Urinary bladder (tissue), 3 donors: ENCODE measurements at regions not wholly inside any gene's neighbourhood (a gene's known extent, or its start where the extent isn't known, plus 50 kb on each side); places are given as distances from the start of the nearest gene placed in this dataset.
"Not testable (repeated sequence)": the region's sequence is repeated elsewhere in the genome, so short reads cannot be mapped to it uniquely, and the experiment has no call there.

Source experiments
- DNase-seq: peaks from one replicate; pipeline ENCODE4 v3.0.0-alpha.2; 2015; ENCODE audit errors: extremely low spot score
- H3K27ac ChIP-seq: one replicate; pipeline ENCODE4 v1.5.1; 2013; ENCODE audit warnings: low read depth, mild to moderate bottlenecking, moderate library complexity
- H3K36me3 ChIP-seq: one replicate; pipeline ENCODE4 v1.6.1; 2013; ENCODE audit warnings: mild to moderate bottlenecking, moderate library complexity; ENCODE audit not compliant: insufficient read depth
- H3K4me1 ChIP-seq: one replicate; pipeline ENCODE4 v1.6.1; 2013; ENCODE audit warnings: mild to moderate bottlenecking, moderate library complexity; ENCODE audit not compliant: insufficient read depth
- H3K4me3 ChIP-seq: one replicate; pipeline ENCODE4 v1.5.1; 2013; ENCODE audit warnings: low read depth, low read length
- WGBS: extraction: QIAGEN DNeasy Blood & Tissue Kit; methylation state at CpG from one replicate; pipeline ENCODE4 v1.1.7; 2013; 5-methylcytosine and 5-hydroxymethylcytosine counted together
- donor health status: healthy with polysubstance abuse.
- donor health status: healthy.

DNA sequence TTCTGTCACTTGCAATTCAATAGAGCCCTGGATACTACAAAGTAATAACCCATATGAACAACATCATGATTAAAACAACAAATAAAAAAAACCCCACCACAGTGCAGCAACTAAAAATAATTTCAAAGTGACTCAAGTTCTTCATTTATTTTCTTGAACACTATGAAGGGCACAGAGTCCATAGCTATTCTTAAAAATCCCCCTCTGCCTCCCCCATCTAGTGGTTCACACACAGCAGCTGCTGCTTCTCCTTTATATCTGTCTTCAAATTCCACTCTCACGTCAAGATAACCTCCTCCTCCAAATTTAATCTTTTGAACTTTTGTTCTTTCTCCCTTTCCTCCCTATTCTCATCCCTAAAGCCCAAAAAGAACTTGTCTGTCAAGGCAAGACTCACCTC is 591.3 kb downstream of the ZEB2 start:
- DNase-seq, result no peak
- WGBS, result 33% methylated on average over 1 of the region's 1 CpG
- Histone ChIP-seq H3K4me3 (no peak overlapping the region), H3K27ac (no peak overlapping the region), H3K36me3 (no peaks in the 10 kb centered on the region), H3K4me1 (no peaks in the 10 kb centered on the region)

DNA sequence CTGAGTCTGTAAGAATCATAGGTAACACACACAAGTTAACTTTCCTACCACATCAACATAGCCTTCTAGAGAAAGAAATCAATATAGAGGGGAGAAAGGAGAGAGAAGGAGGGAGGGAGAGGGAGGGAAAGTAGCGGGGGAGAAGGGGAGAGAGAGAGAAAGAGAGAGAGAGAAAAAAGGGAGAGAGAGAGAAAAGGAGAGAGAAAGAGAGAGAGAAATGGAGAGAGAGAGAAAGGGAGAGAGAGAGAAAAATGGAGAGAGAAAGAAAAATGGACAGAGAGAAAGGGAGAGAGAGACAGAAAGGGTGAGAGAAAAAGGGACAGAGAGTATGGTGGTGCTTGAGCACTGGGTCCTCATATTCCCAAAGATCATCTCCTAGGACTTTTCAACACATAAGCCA is 591.7 kb downstream of the ZEB2 start:
- no peak overlapping the region for H3K27ac ChIP-seq
- no peaks in the 10 kb centered on the region for H3K36me3 ChIP-seq
- no peak overlapping the region for H3K4me3 ChIP-seq
- H3K4me1 ChIP-seq, result no peaks in the 10 kb centered on the region
- no peak for DNase-seq
- 95% methylated on average over 1 of the region's 1 CpG for WGBS

- Histone ChIP-seq H3K36me3 (no peaks in the 10 kb centered on the region), H3K4me1 (no peaks in the 10 kb centered on the region), H3K27ac (no peak overlapping the region), H3K4me3 (no peak overlapping the region)
- 95% methylated on average over 4 of the region's 4 CpGs for WGBS
- DNase-seq, result no peak
Observed at GRCh38 chr2:143926736-143927135, 593.2 kb downstream of the ZEB2 start.

DNA sequence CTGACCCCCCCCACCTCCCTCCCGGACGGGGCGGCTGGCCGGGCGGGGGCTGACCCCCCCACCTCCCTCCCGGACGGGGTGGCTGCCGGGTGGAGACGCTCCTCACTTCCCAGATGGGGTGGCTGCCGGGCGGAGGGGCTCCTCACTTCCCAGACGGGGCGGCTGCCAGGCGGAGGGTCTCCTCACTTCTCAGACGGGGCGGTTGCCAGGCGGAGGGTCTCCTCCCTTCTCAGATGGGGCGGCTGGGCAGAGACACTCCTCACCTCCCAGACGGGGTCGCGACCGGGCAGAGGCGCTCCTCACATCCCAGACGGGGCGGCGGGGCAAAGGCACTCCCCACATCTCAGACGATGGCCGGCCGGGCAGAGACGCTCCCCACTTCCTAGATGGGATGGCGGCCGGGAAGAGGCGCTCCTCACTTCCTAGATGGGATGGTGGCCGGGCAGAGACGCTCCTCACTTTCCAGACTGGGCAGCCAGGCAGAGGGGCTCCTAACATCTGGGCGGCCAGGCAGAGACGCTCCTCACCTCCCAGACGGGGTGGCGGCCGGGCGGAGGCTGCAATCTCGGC is 597.6 kb downstream of the ZEB2 start:
- H3K4me3 ChIP-seq, DNase-seq, H3K4me1 ChIP-seq, H3K36me3 ChIP-seq, H3K27ac ChIP-seq: not testable (repeated sequence)
- WGBS, result 97% methylated on average over 36 of the region's 42 CpGs

DNA sequence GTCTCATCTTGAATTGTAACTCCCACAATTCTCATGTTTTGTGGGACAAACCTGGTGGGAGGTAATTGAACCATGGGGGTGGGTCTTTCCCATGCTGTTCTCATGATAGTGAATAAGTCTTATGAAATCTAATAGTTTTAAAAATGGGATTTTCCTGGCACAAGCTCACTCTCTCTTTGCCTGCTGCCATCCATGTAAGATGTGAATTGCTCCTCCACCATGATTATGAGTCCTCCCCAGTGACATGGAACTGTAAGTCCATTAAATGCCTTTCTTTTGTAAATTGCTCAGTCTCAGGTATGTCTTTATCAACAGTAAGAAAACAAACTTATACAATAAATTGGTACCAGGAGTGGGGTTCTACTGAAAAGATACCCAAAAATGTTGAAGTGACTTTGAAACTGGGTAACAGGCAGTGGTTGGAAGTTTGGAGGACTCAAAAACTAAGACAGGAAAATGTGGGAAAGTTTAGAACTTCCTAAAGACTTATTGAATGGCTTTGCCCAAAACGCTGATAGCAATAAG is 601.4 kb downstream of the ZEB2 start:
- Histone ChIP-seq H3K4me3 (no peak overlapping the region), H3K27ac (no peak overlapping the region), H3K36me3 (no peaks in the 10 kb centered on the region), H3K4me1 (no peaks in the 10 kb centered on the region)
- no peak for DNase-seq
- WGBS, result 97% methylated on average over 1 of the region's 1 CpG

DNA sequence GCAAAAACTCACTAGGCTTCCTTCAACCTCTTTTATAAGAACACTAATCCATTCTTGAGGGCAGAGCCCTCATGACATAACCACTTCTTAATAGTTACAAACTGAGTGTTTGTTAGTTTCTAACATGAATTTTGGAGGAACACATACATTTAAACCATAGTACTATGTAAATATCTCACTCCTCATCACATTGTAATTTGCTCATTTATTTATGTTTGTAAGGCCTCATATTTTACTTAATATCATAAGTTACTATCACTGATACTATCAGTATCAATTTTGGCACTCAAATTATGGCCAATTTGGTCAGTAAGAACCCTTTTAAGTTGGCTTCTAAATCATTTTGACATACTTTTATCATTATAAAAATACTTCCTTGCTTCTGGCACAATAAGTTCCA is 603.1 kb downstream of the ZEB2 start:
- no peaks in the 10 kb centered on the region for H3K4me1 ChIP-seq
- no peak overlapping the region for H3K27ac ChIP-seq
- no peaks in the 10 kb centered on the region for H3K36me3 ChIP-seq
- no peak overlapping the region for H3K4me3 ChIP-seq
- no peak for DNase-seq

DNA sequence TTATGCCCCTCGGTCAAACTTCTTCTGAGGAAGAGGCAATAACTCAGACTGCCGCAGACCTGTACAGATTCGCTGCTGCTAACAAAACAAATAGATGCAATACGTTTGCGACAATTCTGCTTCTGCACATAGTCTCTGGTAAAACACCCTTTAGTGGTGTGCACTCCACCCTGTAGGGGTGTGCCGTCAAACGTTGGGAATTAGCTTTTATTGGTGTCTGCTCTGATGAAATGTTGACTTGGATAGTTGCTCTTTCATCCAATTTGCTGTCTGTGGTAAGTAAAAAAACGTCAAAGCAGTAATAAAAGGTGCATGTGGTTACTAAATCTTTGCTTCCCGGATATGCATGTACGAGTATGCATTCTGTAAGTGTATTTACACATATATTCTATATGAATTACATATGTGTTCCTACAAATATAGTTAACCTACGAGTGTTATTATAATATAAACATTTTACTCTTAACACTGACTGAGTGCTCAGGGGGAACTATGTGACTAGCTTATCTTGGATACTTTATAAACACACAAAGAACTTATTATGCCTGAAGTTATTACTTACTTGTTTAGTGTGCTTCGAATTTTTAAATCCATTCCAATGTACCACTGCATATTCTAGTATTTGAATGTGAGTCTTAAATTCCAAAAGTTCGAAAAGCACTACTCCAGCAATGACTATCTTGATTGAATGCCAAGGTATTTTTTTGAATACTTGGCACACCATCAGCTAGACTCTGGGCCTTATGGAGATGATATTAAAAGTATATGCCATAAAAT is 610.2 kb downstream of the ZEB2 start:
- no peaks in the 10 kb centered on the region for H3K36me3 ChIP-seq
- no peak overlapping the region for H3K27ac ChIP-seq
- H3K4me1 ChIP-seq, result no peaks in the 10 kb centered on the region
- WGBS, result 45% methylated on average over 13 of the region's 13 CpGs
- no peak for DNase-seq
- no peak overlapping the region for H3K4me3 ChIP-seq

DNA sequence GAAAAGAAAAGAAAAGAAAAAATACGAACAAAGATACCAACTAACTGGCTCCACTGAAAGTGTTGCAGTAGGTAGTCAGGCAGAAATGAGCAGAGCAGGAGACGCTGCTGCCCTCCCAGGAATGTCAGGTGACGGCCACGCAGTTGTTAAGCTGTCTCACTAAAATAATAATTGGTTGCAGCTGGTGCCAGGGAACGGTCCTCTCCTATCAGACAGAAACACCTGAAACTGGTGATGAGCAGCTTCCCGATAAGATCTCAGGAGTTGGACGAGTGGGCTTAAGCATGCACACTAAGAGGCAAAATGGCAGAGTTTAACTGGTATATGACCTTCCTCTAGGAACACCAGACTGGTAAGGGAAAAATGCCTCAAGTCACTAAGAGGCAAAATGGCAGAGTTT is 611.1 kb downstream of the ZEB2 start:
- Histone ChIP-seq H3K27ac (no peak overlapping the region), H3K4me1 (no peaks in the 10 kb centered on the region)
- WGBS, result 91% methylated on average over 7 of the region's 7 CpGs

DNA sequence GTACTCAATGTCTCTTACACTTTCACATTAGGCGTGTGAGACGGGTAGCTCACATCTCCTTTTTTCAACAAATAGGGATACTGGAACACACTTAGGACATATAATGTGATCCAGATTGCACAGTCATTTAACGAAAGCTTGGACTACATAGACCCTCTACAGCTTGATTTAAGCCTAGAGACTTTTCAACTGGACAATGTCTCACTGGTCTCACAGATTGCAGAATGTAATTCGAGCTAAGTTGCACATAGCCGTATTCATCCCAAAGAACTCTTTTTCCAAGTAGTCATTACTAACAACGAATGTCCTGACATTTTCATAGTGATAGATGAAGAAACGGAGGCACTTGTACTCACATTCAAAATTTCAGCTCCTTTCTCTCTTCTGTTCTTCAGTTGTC is 612.1 kb downstream of the ZEB2 start:
- WGBS, result 79% methylated on average over 7 of the region's 7 CpGs
- H3K4me3 ChIP-seq, result no peak overlapping the region
- no peaks in the 10 kb centered on the region for H3K4me1 ChIP-seq
- DNase-seq, result no peak
- no peaks in the 10 kb centered on the region for H3K36me3 ChIP-seq
- no peak overlapping the region for H3K27ac ChIP-seq

More for the DNA sequence above, 611.1 kb downstream of the ZEB2 start:
- DNase-seq, result no peak
- Histone ChIP-seq H3K4me3 (no peak overlapping the region), H3K36me3 (no peaks in the 10 kb centered on the region)

DNA sequence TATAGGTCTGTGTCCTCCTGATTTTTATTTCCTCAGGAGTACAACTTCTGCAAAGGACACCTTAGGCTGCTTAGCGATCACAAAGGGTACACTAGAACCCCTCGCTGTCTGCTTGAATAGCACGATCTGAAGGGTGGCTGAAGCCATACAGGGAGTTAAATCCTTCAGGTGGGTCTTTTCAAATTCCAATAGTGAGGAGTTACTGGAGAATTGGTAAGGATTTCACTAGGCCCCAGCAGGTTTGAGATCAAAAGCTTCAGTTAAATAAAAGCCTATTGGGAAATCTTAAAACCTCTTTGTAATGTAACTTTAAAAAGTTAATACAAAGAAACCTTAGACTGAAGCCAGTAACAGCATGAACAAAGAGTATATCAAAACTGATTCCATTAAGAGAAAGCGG is 613.1 kb downstream of the ZEB2 start:
- 94% methylated on average over 4 of the region's 4 CpGs for WGBS
- Histone ChIP-seq H3K4me3 (no peak overlapping the region), H3K27ac (no peak overlapping the region), H3K4me1 (no peaks in the 10 kb centered on the region), H3K36me3 (no peaks in the 10 kb centered on the region)
- no peak for DNase-seq

DNA sequence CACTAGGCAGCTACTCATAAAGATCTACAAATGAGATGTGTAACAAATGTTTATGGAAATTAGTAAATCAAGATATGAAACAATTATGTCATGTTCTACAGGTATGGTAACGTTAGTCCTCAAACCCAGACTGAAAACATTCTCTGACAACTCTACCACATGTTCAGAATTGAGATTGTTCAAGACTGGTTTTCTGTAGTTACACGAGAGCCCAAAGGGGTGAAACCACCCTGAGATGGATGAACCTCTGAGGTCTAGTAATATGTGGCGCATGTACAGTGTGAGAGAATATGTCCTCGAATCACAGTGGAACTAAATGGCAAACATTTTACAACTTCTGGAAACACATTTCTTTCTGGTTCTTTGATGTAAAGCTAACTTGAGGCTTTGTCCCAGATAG is 614.3 kb downstream of the ZEB2 start:
- WGBS, result 76% methylated on average over 4 of the region's 4 CpGs
- Histone ChIP-seq H3K4me1 (no peaks in the 10 kb centered on the region), H3K27ac (no peak overlapping the region), H3K4me3 (no peak overlapping the region), H3K36me3 (no peaks in the 10 kb centered on the region)
- DNase-seq, result no peak

DNA sequence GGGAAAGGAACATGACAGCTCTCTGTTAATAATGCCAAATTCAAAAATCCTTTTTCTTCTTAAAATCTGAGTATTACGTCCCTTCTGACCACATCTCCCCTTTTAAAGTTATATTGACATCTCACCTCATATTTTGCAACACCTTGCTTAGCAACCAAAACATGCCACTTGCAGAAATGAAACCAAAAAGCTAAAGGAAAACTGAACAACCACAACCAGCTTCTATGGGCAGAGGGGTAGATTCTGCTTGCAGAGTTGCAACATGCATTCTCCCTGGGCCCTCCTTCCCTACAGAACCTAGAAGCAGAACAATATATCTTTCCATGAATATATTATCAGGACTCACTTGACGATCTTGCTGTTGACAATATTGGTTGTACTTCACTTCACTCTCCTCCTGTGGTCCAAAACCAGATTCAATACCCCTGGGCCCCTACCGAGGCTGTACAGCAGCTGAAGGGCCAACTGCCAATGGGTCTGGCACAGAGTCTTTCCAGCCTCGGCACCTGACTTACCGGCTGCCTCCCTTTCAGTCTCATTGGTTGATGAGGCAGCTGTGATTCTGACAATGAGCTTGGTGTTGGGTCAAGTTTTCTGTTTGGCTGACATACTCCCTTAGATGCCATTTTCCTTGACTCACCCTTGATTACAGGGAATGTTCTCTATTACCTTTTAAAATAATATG is 616.6 kb downstream of the ZEB2 start:
- WGBS, result 82% methylated on average over 5 of the region's 5 CpGs
- H3K27ac ChIP-seq, result no peak overlapping the region
- DNase-seq, result no peak
- H3K4me1 ChIP-seq, result peaks cover 1% of the 10 kb centered on the region
- no peak overlapping the region for H3K4me3 ChIP-seq
- H3K36me3 ChIP-seq, result no peaks in the 10 kb centered on the region

GRCh38 chr2:143901185-143901842 is 618.6 kb downstream of the ZEB2 start:
- Histone ChIP-seq H3K27ac (no peak overlapping the region), H3K4me1 (peaks cover 1% of the 10 kb centered on the region), H3K36me3 (no peaks in the 10 kb centered on the region), H3K4me3 (no peak overlapping the region)
- 75% methylated on average over 4 of the region's 4 CpGs for WGBS
- DNase-seq, result no peak

GRCh38 chr2:143899987-143900386 is 619.9 kb downstream of the ZEB2 start:
- Histone ChIP-seq H3K27ac (no peak overlapping the region), H3K4me3 (no peak overlapping the region), H3K4me1 (peaks cover 1% of the 10 kb centered on the region), H3K36me3 (no peaks in the 10 kb centered on the region)
- DNase-seq, result no peak
- 86% methylated on average over 4 of the region's 4 CpGs for WGBS
